Activated CD8-positive, alpha-beta T cell treated with anti-CD3 and anti-CD28 coated beads for 36 hours (primary cell): ENCODE measurements at regions not wholly inside any gene's neighbourhood (a gene's known extent, or its start where the extent isn't known, plus 50 kb on each side); places are given as distances from the start of the nearest gene placed in this dataset.
"Not testable (repeated sequence)": the region's sequence is repeated elsewhere in the genome, so short reads cannot be mapped to it uniquely, and the experiment has no call there.

Source experiments
- ATAC-seq: fragments of 200-7000 bp; cut with Tn5 transposase; one replicate; pipeline ENCODE4 v1.10.0; 2021; ENCODE audit warnings: mild to moderate bottlenecking, moderate library complexity
- CTCF ChIA-PET: fragments of 350-600 bp; sonication (Branson Sonifier 250); formaldehyde crosslinking; loops from one replicate; lab custom pipeline; 2021; ENCODE audit warnings: antibody characterized with exemption; lab: Charles Lee
- POLR2A ChIA-PET: fragments of 350-600 bp; sonication (Branson Sonifier 250); formaldehyde crosslinking; loops from one replicate; lab custom pipeline; 2021; ENCODE audit warnings: antibody characterized with exemption; lab: Charles Lee
- DNase-seq: peaks from one replicate; pipeline ENCODE4 v3.0.0-alpha.2; 2020
- H3K27ac Mint-ChIP-seq: one replicate; pipeline ENCODE4 v1.8.0; 2021; ENCODE audit warnings: mild to moderate bottlenecking, mixed read lengths
- H3K27me3 Mint-ChIP-seq: one replicate; pipeline ENCODE4 v1.8.0; 2021; ENCODE audit warnings: mixed read lengths
- H3K36me3 Mint-ChIP-seq: one replicate; pipeline ENCODE4 v1.8.0; 2021; ENCODE audit warnings: low read depth, mixed read lengths
- H3K4me1 Mint-ChIP-seq: one replicate; pipeline ENCODE4 v1.8.0; 2021; ENCODE audit warnings: low read depth, mixed read lengths
- H3K4me3 Mint-ChIP-seq: one replicate; pipeline ENCODE4 v1.8.0; 2021; ENCODE audit warnings: mild to moderate bottlenecking, moderate library complexity, mixed read lengths
- H3K9me3 Mint-ChIP-seq: one replicate; pipeline ENCODE4 v1.8.0; 2021; ENCODE audit warnings: mixed read lengths
- CTCF ChIP-seq: fragments of 200-600 bp; IDR thresholded peaks from one replicate; pipeline ENCODE4 v1.8.0; 2022; ENCODE audit warnings: antibody characterized with exemption, mild to moderate bottlenecking
- intact Hi-C: fragments of 100-400 bp; cut with micrococcal nuclease; formaldehyde crosslinking; loops from one replicate; pipeline ENCODE4 v1.10.0; 2022

- intact Hi-C loops, result no loop called here
- no peak overlapping the region for H3K4me3 Mint-ChIP-seq
- no peak for ATAC-seq
- H3K27me3 Mint-ChIP-seq, result peaks cover 2% of the 10 kb centered on the region
- H3K4me1 Mint-ChIP-seq, result no peaks in the 10 kb centered on the region
- no peak overlapping the region for H3K27ac Mint-ChIP-seq
- ChIA-PET CTCF (no interaction called here), POLR2A (no interaction called here)
- DNase-seq, result no peak
- TF ChIP-seq CTCF, result no peak
- H3K36me3 Mint-ChIP-seq, result no peaks in the 10 kb centered on the region
- H3K9me3 Mint-ChIP-seq, result peaks cover 15% of the 10 kb centered on the region
These were observed 68.0 kb downstream of the CBLN4 start for GRCh38 chr20:55937283-55937682.

DNA sequence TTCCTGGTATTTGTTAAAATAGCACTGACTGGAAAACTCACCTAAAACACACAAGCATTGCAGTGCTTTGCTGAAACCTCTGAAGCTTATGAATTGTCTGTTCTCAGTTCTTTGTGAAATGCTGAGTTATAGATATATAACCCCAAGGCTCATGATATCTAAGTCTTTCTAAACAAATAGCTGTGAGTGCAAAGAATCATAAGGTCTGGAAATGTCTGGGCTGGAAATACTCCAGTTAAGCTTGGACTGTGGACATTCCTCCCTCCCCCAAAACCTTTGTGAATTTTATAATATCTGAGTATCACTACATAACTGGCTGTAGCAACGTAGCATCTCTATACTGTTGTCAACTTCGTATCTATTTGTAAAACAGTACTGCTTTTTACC lies 69.1 kb downstream of the CBLN4 start:
- ChIA-PET POLR2A (no interaction called here), CTCF (no interaction called here)
- no peaks in the 10 kb centered on the region for H3K27me3 Mint-ChIP-seq
- ATAC-seq (no peak), DNase-seq (no peak)
- H3K36me3 Mint-ChIP-seq, result no peaks in the 10 kb centered on the region
- no peak overlapping the region for H3K27ac Mint-ChIP-seq
- H3K4me3 Mint-ChIP-seq, result no peak overlapping the region
- no peak for TF ChIP-seq CTCF
- H3K4me1 Mint-ChIP-seq, result no peaks in the 10 kb centered on the region
- intact Hi-C loops, result no loop called here
- H3K9me3 Mint-ChIP-seq, result peaks cover 12% of the 10 kb centered on the region

- no peak overlapping the region for H3K27ac Mint-ChIP-seq
- H3K36me3 Mint-ChIP-seq, result no peaks in the 10 kb centered on the region
- TF ChIP-seq CTCF, result no peak
- intact Hi-C loops, result no loop called here
- DNase-seq, result no peak
- peaks cover 12% of the 10 kb centered on the region for H3K9me3 Mint-ChIP-seq
- POLR2A ChIA-PET, result no interaction called here
- no peaks in the 10 kb centered on the region for H3K4me1 Mint-ChIP-seq
- ATAC-seq, result no peak
- CTCF ChIA-PET, result no interaction called here
- no peaks in the 10 kb centered on the region for H3K27me3 Mint-ChIP-seq
- H3K4me3 Mint-ChIP-seq, result no peak overlapping the region
These were observed 69.7 kb downstream of the CBLN4 start for GRCh38 chr20:55935448-55936208.

DNA sequence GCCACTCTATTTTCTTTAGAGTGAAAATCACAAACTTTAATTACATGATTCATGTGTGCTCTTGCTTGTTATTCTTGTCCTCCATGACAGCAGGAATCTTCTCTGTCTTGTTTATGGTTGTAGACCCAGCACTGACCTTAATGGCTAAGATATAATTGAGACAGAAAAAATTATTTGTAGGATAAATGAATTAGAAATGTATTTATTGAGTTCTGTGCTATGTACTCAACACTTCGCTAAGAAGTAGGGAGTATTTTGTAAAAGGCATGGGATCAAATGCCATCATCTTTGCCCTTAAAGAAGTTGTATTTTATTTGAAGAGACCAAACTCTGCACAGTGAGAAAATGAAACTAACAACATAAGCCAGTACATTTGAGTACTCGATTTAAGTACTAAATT lies 71.2 kb downstream of the CBLN4 start:
- H3K27me3 Mint-ChIP-seq, result no peaks in the 10 kb centered on the region
- POLR2A ChIA-PET, result no interaction called here
- CTCF ChIA-PET, result no interaction called here
- DNase-seq (no peak), ATAC-seq (no peak)
- no peak overlapping the region for H3K27ac Mint-ChIP-seq
- intact Hi-C loops, result no loop called here
- no peak overlapping the region for H3K4me3 Mint-ChIP-seq
- TF ChIP-seq CTCF, result no peak
- H3K4me1 Mint-ChIP-seq, result no peaks in the 10 kb centered on the region
- H3K9me3 Mint-ChIP-seq, result peaks cover 7% of the 10 kb centered on the region
- no peaks in the 10 kb centered on the region for H3K36me3 Mint-ChIP-seq

- H3K4me1 Mint-ChIP-seq, H3K36me3 Mint-ChIP-seq, POLR2A ChIA-PET, CTCF ChIA-PET, ATAC-seq, DNase-seq, H3K27ac Mint-ChIP-seq, H3K27me3 Mint-ChIP-seq, intact Hi-C loops, H3K9me3 Mint-ChIP-seq, H3K4me3 Mint-ChIP-seq: not testable (repeated sequence)
These were observed 74.4 kb downstream of the CBLN4 start for GRCh38 chr20:55930876-55931275.
